ENCODE measurements at regions not wholly inside any gene's neighbourhood (a gene's known extent, or its start where the extent isn't known, plus 50 kb on each side); places are given as distances from the start of the nearest gene placed in this dataset.
A peak's percentile ranks its signal among the peaks of the same experiment; 100 is the strongest.

DNA sequence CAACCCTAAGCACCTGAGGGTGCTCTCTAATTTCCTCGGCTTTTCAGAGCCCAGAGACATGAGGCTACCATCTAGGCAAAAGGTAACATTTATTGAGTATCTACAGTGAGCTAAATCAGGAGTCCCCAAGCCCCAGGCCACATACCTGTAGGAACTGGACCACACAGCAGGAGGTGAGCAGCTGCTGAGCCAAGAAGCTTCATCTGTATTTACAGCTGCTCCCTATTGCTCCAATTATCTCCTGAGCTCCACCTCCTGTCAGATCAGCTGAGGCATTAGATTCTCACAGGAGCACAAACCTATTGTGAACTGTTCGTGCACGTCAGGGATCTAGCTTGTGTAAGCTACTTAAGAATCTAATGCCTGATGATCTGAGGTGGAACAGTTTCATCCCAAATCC, 70.2 kb downstream of the RND3 start:
- DNase-seq (ENCODE audit: low read depth): no peak

DNA sequence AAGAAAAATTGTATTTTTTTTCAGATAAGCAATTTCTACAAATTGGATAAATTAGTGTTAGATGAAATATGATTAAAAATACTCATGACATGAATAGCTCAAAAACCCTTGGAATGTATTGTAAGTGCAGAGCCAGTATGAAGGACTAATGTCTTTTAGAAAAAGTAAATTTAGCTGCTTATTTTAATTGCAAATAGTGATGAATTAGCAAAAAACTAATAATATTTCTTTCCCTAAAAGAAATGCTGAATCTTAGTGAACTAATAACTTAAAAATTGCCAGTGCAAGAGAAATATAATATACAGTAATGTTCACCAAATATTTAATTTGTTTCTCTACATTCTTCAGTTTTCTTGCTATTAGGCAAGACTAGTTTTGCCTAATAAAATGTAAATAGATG, 72.4 kb downstream of the RND3 start:
- no peak for DNase-seq (ENCODE audit: low read depth)

DNA sequence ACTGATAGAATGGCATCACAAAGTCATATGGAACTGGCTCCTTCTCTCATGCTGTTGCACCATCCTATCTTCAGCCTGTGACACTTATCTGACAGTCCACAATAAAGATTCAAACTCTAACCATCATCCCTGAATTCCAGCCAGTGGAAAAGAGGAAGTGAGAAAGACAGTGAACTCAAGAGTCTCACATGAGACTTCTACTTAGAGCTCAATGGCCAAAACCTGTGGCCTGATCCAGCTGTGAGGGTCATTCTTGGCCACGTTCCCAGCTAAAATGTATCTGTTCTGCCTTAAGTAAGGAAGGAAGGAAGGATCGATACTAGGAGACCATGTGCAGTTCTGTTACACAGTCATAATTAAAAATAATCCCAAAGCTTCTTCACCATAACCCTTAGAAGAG, 73.6 kb downstream of the RND3 start:
- no peak for DNase-seq (ENCODE audit: low read depth)

DNA sequence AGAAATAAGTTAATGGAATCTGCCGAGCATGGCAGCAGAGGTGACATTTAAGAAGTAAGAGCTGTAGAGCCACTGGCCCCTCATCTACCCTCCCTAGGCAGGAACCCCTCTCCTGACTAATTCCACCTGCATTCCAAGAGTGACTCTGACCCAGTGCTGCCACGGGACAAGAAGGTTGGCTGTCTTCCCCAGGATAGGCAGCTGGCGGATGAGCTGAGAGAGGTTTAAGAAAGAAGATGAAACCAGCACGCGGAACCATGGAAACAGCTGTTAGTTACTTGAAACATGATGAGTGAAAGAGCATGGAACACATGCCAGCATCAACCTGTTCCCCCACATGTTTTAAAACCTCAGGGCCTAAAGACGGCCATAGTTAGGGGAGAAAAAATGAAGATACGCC, 74.1 kb downstream of the RND3 start:
- no peak for DNase-seq (ENCODE audit: low read depth)

DNA sequence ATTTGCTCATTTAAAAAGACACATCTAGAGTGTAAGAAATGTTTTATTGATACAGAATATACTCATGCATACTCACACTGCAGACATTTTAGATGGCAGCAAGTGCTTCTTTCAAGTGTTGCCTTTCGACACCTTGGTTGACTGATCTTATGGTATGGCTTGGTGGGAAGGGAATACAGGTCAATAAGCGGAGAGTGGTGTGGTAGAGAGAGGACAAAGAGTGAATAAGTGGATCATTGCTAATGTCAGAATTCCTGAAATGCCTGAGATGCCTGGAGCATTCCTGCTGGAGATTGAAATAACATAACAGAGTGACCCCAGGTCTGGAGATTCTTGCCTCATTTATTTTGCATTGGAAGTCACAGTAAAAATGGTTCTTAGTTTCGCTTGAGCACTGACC, 76.7 kb downstream of the RND3 start:
- no peak for DNase-seq (ENCODE audit: low read depth)

DNA sequence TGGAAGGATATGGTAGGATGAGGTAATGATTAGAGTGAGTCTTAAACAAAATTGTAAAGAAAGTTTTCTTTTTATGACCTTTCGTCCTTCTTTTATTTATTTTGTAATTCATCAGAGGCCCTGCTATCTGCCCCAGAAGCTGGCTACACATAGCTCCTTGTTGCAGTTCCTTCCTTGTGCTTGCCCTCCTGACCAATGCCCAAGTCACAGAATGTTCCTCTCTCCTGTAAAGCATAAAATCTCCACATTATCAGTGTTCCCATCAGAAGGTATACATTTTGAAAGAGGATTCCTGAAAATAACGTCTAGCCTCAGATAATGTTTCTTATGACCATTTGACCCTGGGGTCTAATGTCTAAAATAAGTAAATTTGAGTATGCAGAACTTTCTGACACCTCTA, 78.3 kb downstream of the RND3 start:
- DNase-seq (ENCODE audit: low read depth): no peak

DNA sequence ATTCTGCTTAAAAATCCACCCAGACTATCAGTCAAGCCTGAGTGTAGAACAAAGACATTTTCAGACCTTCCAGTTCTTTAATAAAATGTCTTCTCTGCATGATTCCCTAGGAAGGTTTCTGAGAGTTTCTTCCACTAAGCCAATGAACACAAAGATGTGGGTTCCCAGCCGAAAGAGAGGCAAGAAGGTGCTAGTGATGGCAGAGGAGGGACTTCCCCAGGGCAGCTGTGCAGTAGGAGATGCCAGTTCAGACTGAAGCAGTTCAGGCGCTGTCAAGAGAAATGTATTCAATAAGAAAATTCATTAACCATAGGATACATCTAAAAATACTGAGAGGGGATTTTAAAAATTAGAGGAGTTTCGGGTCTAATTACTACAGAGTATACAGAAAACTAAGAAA, 83.3 kb downstream of the RND3 start:
- DNase-seq (ENCODE audit: low read depth): no peak

DNA sequence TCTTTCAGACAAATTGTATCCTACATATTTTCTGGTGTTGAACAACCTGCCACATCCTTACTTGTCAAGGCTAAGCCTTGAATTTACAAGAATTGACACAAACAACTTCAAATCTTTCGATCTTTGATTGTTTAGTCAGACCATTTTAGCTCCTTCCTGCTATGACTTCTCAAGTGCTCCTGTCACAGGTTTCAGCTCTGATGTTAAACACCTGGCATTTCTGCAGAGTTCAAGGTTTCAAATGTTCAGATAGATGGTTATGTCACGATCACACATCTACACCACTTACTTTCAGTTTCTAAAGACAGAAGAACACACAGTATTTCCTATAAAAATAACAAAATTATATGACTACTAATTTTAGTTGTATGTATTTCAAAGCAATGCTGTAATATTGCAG, 84.0 kb downstream of the RND3 start:
- no peak for DNase-seq (ENCODE audit: low read depth)

DNA sequence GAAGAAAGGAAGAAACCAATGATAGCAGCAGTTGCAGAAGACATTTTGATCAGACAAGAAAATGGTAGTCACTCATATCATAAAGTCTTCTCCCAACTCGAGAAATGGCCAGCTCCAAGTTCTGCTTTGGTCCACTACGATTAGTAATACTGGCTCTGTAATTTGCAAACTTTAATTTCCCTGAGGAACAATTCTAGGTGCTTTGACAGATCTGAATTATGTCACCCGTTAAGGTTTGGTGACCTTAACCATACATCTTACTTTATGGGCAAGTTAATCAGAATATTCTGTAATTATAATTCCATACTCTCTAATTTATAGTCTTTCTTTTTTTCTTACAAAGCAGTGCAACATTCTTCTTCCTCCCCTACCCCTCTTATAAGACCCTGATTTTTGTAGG, 84.5 kb downstream of the RND3 start:
- DNase-seq (ENCODE audit: low read depth): no peak

DNA sequence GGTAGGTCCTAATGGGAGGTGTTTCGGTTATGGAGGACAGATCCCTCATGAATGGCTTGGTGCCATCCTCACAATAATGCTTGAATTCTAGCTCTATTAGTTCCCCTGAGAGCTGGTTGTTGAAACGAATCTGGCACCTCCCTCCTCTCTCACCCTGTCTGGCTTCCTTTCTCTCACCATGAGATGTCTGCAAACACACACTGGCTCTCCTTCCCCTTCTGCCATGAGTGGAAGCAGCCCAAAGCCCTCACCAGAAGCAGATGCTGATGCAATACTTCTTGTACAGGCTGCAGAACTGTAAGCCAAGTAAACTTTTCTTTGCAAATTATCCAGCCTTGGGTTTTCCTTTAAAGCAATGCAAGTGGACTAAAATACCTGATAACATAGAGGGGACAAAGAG, 86.6 kb downstream of the RND3 start:
- no peak for DNase-seq (ENCODE audit: low read depth)

DNA sequence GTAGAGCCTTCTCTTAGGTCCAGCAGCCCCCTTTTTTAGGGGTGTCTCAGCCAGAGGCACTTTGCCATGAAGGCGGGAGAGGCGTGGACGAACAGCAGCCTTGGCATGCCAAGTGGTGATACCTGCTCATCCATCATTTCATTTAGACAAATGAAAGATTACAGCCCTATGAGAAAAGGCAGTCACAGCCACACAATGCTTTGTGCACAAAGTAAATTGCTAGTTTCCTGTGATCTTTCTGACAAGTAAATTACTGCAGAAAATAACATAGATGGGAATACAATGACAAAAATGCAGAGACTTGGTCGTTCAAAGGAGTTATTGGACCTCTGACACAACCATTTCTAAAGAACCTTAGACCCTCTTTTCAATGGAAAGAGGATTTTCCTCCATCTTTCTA, 94.9 kb downstream of the RND3 start:
- DNase-seq (ENCODE audit: low read depth): no peak

DNA sequence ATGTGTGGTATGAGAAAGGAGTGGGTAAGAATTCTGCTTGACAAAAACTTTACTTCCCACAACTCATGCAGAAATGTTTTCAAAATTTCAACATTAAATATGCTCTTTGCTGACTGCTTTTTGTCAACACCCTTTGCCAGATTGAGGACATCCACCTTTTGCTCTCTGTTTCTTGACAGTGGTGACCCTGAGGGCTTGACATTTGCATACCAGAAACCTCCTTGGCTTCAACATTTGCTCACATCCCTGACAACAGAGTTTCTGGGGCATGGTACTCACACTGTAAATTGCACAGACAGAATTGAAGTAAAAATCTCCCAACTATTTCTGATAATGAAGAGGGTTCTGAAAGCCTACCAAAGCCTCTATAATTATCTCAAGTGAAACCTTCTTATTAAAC, 95.7 kb downstream of the RND3 start:
- DNase-seq (ENCODE audit: low read depth): no peak

DNA sequence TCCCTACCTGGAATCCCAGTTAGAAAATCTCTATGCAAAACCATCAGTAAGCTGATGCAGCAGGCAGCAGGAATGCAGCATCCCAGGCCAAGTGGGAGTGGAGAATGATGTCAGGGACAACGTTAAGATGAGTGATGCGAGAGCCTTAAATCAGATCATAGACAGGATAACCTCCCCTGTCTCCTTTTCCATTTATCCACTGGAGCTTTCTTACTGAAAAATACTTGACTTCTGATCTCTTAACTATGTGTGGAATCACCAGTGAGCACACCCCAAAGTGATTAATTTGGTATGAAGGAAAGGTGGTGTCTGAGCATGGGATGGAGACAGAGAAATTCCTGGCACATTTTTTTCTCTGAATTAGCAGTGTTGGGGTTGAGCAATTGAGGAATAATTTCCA, 98.0 kb downstream of the RND3 start:
- no peak for DNase-seq (ENCODE audit: low read depth)

DNA sequence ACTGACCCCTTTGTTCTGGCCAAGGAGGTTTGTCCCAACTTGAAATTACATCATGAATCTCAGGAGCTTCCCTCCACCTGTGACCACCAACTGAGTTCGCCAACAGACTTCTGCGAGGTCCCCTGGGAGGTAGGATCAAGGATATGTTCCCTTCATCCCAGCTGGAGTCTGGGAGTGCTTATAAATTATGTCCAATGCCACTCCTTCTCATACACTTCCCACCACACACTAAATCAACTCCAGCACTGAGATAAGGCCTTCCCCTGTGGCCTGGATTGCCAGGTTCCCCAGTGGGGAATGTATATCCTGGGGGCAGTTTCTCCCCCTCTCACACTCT, 99.2 kb downstream of the RND3 start:
- DNase-seq (ENCODE audit: low read depth): no peak

DNA sequence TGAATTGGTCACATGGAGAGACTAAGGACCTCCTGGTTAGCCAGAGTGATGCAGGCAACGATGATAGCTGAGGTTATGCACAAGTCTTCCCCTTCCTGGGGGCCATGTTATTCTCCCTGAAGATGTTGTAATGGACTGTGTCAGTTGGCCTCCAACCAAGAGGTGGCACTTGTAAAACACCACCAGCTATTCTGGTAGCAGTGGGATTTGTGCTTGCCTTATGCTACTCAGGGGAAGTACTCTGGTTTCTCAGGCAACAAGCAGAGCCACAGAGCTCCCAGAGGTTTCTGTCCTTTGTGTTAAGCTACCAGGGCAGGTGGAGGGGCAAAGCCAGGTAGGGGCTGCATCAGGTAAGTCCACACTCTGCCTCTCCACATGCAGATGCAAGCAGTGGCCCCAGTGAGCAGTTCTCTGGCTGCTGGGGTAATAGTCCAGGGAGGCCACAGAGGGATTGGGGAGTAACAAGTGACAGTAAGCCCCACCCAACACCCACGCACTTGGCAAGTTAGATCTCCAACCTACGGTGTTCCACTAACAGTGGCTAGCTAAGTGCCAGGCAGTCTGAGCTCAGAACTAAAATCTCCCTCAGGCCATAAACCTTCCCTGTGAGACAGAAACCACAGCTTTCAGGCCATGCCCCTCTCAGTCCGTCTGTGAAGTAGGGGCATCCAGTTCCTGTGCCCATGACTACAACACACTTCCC, 99.7 kb downstream of the RND3 start:
- DNase-seq (ENCODE audit: low read depth): no peak

DNA sequence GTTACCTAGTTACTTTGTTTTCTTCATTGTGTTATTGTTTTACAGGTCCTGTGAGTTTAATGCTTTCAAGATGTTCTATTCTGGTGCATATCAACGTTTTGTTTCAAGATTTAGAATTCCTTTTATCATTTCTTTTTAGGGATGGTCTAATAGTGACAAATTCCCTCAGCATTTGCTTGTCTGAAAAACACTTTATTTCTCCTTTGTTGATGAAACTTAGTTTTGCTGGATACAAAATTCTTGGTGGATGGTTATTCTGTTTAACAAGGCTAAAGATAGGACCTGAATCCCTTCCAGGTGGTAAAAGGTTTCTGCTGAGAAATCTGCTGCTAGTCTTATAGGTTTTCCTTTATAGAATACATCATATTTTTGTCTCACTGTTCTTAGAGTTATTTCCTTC, 102.3 kb downstream of the RND3 start:
- DNase-seq (ENCODE audit: low read depth): no peak

DNA sequence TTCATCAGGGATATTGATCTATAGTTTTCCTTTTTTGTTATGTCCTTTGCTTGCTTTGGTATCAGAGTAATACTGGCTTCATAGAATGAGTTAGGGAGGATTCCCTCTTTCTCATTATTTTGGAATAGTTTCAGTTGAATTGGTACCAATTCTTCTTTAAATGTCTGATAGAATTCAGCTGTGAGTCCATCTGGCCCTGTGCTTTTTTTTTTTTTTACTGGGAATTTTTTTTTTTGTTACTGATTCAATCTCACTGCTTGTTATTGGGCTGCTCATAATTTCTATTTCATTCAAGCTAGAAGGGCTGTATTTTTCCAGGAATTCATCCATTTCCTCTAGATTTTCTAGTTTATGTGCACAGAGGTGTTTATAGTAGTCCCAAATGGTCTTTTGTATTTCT, 103.9 kb downstream of the RND3 start:
- DNase-seq (ENCODE audit: low read depth): no peak

DNA sequence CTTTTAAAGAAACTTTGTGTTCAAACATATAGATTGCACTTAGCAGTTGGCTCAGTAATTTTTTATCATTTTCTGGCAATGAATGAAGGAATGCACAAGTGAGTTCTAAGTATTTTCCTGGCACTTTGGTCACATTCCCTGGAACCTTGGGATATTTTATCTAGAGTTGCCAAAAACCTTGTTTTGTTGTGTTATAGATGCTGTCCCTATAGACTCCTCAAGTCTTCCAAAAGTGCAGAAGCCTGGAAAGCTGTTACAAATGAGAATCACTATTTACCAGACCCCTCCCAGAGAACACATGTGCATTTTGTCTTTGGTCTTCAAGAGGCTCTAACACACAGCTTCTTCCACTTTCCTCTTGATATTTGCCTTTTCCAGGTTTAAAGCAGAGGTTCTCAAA, 108.3 kb downstream of the RND3 start:
- DNase-seq (ENCODE audit: low read depth): no peak

DNA sequence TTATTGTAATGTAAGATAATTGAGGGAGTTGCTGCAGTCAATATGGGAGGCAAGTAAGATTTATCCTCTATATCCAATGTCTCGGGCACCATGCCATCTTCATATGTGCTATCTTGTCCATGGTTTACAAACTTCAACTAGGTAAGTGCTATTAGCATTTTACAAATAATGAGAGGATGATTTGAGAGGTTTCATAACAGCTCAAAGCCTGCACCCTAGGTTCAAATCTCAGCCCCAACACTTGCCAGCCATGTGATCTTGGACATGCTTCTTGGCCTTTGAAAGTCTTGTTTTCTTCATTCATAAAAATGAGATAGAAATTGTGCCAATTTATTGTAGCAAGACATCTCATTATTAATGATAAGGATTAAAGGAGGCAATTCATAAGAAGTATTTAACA, 108.8 kb downstream of the RND3 start:
- DNase-seq (ENCODE audit: low read depth): no peak

DNA sequence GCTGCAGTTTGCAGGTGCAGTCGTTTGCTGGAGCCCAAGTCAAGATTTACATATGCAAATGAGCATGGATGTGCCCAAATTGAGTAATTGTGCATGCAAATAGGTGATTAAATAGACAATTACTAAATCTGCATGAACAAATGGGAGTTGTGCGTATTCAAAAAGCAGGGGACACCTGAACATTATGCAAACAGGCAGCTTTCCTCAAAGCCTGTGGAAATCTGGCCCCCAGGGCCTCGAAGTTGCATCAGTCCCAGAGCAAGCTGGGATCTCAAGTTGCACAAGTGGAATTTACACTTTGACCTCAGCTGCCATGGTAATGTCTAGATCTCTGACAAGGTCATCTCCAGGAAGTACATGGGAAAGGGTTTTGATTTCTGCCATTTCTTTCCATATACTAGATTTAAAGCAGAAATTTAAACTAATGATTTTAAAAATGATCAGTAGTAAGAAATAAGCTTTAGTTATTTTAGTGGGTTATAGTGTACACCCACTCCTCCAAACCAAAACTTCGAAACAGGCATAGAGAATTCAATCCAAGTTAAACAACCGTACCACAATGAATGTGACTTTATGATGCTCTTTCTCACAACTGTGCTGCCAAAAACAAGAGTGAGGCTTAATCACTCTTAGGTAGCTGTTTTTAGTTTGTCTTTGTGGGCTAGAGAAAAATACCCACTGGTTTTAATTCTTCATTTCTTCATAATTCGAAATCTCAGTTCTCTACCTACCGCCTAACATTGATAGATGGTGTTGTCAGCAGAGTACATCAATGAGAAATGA, 110.7 kb downstream of the RND3 start:
- DNase-seq (ENCODE audit: low read depth): peak; percentile 70

DNA sequence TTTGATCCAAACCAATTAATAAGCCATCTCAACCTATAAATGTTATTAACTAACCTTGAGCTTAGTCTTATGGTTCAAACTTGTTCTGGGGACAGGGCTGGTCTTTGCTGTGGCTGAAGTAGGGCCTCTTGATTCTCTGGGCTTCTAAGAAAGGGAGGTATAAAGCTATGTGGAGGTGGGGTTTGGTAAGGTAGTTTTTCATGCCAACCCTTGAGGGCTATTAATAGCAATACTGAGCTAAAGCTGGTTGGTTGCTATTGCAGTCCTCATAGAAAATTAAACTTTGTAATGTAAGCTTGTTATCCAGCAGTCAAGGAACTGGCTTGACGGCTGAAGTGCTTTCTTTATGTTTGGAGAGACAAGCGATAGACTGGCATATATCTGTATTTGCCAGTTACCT, 112.1 kb downstream of the RND3 start:
- DNase-seq (ENCODE audit: low read depth): no peak

DNA sequence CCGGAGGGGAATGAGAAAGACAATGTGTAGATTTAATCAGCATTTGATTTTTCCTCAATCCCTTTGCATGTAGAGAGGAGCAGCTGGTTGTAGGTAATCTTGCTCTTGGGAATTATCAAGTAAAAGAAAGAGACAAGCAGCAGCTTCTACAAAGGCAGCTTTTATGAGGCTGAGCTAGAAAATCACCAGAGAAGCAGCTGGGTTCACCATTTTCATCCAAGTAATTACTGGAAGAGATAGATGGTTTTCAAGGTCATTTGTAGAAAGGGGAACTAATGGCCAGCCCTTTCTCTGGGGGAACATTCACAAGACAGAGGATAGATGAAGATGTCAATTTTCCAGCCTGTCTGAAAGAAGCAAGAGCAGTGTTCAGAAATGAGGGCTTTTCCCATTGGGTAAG, 113.0 kb downstream of the RND3 start:
- no peak for DNase-seq (ENCODE audit: low read depth)

DNA sequence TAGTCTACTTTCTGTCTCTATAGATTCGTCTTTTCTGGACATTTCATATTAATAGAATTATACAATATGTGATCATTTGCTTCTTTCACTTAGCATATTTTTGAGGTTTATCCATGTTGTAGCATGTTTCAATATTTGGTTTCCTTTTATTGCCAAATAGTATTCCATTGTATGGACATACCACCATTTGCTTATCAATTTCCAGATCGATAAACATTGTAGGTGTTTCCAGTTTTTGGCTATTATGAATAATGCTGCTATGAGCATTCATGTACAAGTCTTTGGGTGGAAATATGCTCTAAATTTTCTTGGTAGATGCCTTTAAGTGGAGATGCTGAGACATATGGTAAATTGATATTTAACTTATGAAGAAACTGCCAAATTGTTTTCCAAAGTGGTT, 114.1 kb downstream of the RND3 start:
- no peak for DNase-seq (ENCODE audit: low read depth)
